LoVo (cell line): ENCODE measurements at regions not wholly inside any gene's neighbourhood (a gene's known extent, or its start where the extent isn't known, plus 50 kb on each side); places are given as distances from the start of the nearest gene placed in this dataset.

Experiments
- DNase-seq: peaks from one replicate; pipeline ENCODE4 v3.0.0-alpha.2; 2016; ENCODE audit warnings: low spot score

- DNase-seq: no peak
Measured at GRCh38 chr1:223052931-223053330, 90.1 kb downstream of the TLR5 start.

GRCh38 chr1:223056802-223057201, 86.2 kb downstream of the TLR5 start:
- no peak for DNase-seq

- DNase-seq: no peak
Measured at GRCh38 chr1:223057569-223058093, 85.4 kb downstream of the TLR5 start.
